GM12864 (cell line): ENCODE measurements at regions not wholly inside any gene's neighbourhood (a gene's known extent, or its start where the extent isn't known, plus 50 kb on each side); places are given as distances from the start of the nearest gene placed in this dataset.

ENCODE experiments used
- DNase-seq: peaks from one replicate; pipeline ENCODE4 v3.0.0-alpha.2; 2011; ENCODE audit warnings: low read depth
- H3K4me3 ChIP-seq: 2 replicates; pipeline ENCODE4 v1.5.1; 2011; ENCODE audit warnings: mild to moderate bottlenecking, low read depth, low read length, control low read depth
- CTCF ChIP-seq: IDR thresholded peaks from 2 replicates; pipeline ENCODE4 v1.5.1; 2011; ENCODE audit warnings: low read depth, mild to moderate bottlenecking, moderate library complexity, low read length, control low read depth, inconsistent platforms; ENCODE audit errors: missing control alignments

DNA sequence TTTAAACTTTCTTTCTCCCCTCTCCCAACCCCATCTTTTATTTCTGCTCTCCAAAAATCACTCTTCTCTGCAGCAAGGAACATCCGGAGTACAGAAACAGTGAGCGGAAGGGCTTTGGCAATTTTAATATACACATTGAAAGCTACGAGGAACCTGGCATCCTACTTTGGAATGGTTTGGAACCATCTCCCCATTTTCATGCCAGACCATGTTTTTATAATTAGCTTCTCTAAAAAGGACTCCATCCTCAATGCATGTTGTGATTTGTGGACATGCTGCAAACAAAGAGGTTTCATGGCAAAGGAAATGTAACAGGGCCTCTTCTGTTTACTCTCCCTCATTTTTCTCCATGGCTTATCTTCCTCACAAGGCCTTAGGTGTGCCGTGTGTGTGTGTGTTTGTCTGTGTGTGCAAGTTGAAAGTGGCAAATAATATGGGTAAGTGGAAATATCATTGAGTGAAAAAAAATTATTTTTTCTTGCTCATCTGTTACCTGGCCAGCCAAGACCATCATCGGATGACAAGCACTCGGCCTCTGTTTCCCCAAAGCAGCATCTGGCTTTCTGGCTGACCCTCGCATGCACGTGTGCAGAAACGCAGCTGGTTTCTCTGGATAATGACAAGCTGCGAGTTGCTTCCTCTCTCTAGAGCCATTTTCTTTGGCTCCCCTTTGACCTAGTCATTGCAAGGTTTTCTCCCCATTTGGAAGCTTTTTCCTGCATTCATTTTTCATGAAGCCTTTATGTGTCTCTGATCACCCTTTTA lies 585.0 kb downstream of the TMEM114 start:
- DNase-seq = no peak
- no peak for TF ChIP-seq CTCF
- H3K4me3 ChIP-seq = no peak overlapping the region

DNA sequence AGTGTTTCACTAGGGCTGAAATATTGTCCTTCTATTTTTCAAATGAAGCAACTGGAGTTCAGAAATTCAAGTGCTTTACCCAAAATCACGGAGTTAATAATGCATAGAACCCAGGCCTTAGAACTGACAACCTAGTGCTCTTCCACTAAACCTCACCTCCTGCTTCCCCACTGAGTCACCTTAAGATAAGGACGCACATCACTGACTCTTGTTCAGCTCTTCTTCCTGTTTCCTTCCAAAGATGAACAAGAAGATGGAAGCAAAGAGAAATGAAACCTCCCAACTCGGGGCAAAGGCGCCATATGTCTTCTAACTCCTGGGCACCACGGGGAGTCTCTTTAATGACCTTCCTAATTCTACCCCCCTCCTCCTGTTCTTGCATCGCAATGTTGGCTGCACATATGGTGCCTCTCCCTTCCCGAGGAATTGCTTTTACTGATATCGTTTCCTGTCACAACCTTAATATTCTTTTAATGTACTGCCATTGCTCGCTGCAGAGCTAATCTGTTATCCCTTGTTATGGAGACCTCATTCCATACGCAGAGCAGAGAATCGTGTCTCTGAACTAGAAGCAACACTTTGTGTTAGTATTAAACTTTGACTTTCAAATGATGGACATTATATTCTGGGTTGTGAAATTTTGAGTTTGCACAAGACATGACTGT lies 591.4 kb downstream of the TMEM114 start:
- TF ChIP-seq CTCF = no peak
- H3K4me3 ChIP-seq = no peak overlapping the region
- DNase-seq = no peak

- no peak for TF ChIP-seq CTCF
- H3K4me3 ChIP-seq = no peak overlapping the region
- DNase-seq = no peak
Measured at GRCh38 chr16:7997966-7998365, 592.3 kb downstream of the TMEM114 start.

DNA sequence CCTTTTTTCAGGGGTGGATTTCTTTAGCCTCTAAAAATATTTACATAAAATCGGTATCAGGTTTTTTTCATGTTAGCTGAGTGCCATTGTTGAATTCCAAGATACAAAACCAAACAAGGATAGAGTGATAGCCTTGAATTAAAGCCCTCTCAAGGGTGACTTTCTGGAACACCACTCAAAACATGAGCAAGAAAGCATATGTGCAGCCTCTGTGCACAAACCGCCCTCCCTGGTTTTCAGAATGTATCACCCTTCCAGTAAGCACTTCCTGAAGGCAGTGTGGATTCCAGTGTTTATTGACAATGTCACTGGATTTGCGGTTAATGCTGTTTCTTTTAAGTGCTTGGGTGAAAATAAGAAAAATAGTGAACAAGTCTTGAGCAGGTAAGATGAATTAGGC lies 597.7 kb downstream of the TMEM114 start:
- H3K4me3 ChIP-seq = no peak overlapping the region
- no peak for DNase-seq

DNA sequence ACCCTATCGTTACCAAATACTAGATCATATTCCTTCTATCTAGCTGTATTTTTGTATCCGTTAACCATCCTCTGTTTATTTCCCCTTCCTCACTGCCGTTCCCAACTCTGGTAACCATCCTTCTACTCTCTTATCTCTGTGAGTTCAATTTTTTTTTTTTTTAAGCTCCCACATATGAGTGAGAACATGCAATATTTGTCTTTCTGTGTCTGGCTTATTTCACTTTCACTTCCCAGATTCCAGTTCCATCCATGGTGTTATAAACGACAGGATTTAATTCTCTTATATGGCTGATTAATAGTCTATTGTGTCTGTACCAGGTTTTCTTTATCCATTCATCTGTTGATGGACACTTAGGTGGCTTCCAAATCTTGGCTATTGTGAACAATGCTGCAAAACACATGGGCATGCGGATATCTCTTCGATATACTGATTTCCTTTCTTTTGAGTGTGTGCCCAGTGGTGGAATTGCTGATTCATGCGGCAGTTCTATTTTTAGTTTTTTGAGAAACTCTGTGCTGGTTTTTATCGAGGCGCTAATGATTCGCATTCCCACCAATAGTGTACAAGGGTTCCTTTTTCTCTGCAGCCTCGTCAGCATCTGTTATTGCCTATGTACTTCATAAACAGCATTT lies 599.6 kb downstream of the TMEM114 start:
- DNase-seq = no peak
- TF ChIP-seq CTCF = no peak
- no peak overlapping the region for H3K4me3 ChIP-seq

More for the DNA sequence above, 597.7 kb downstream of the TMEM114 start:
- no peak for TF ChIP-seq CTCF

GRCh38 chr16:7983676-7984075 lies 606.6 kb downstream of the TMEM114 start:
- DNase-seq = no peak
- no peak overlapping the region for H3K4me3 ChIP-seq
- TF ChIP-seq CTCF = no peak
